ENCODE measurements at regions not wholly inside any gene's neighbourhood (a gene's known extent, or its start where the extent isn't known, plus 50 kb on each side); places are given as distances from the start of the nearest gene placed in this dataset.
"Not testable (repeated sequence)": the region's sequence is repeated elsewhere in the genome, so short reads cannot be mapped to it uniquely, and the experiment has no call there.

GRCh38 chr16:29288711-29289474 is 117.6 kb downstream of the NPIPB11 start:
- DNase-seq (ENCODE audit: low spot score); intact Hi-C loops (cut with DNase I): not testable (repeated sequence)
- ATAC-seq: peak; percentile 66

GRCh38 chr16:29287871-29288535 is 118.5 kb downstream of the NPIPB11 start:
- DNase-seq (ENCODE audit: low spot score); intact Hi-C loops (cut with DNase I): not testable (repeated sequence)
- ATAC-seq: peak; percentile 39

GRCh38 chr16:29287246-29287645 is 119.3 kb downstream of the NPIPB11 start:
- ATAC-seq; intact Hi-C loops (cut with DNase I); DNase-seq (ENCODE audit: low spot score): not testable (repeated sequence)

GRCh38 chr16:29286796-29287195 is 119.7 kb downstream of the NPIPB11 start:
- ATAC-seq; DNase-seq (ENCODE audit: low spot score); intact Hi-C loops (cut with DNase I): not testable (repeated sequence)

DNA sequence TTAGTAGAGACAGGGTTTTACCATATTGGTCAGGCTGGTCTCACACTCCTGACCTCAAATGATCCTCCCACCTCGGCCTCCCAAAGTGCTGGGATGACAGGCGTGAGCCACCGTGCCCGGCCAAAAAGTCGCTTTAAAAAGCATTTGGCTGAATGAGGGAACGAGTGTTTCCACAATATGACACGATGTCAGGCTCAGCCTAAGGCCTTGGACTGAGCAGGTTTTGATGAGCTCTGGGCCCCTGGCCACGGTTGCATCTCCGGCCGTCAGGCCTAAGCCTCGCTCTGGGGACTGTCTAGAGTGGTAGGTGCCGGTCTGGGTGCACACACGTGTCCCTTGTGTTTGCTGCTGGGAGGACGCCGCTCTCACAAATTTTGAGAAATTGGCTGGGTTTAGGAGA is 120.3 kb downstream of the NPIPB11 start:
- DNase-seq (ENCODE audit: low spot score); ATAC-seq; intact Hi-C loops (cut with DNase I): not testable (repeated sequence)

- ATAC-seq: peak; percentile 31
- DNase-seq (ENCODE audit: low spot score); intact Hi-C loops (cut with DNase I): not testable (repeated sequence)
These were observed 121.2 kb downstream of the NPIPB11 start for GRCh38 chr16:29285151-29285885.

DNA sequence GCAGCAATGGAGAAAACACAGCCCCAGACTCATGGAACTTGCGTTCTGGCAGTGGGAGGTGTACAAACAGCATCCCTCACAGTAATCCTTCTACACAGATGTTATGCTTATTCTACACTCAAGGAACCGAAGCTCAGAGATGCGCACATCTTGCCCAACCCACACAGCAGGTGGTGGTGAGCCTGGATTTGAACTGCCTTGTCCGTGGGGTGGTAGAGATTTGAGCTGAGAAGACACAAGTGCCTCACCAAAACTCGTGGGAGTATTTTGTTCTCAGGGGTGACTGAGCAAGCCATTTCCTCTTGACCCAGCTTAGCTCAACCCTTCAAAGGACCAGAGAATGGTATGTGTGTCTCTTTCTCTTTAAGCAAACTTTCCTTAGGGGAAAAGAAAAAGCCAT is 121.8 kb downstream of the NPIPB11 start:
- intact Hi-C loops (cut with DNase I); DNase-seq (ENCODE audit: low spot score): not testable (repeated sequence)
- ATAC-seq: peak; percentile 1

DNA sequence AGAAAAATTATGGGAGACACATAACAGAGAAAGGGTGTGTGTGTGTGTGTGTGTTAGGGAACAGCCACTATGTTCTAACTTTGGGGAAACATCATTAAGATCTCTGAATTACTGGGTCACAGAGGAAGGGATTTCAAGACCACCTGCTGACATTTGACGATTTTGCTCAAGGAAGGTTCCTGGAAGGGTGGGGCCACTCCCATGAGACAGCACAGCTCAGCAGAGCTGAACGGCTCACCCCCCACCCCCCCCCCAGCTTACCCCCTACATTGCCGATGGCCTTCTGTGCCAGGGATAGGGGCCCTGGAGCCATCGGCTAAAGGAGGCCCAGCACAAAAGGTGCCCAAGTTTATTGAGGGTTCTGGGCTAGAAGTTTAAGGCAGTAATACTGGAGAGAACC is 122.4 kb downstream of the NPIPB11 start:
- DNase-seq (ENCODE audit: low spot score); ATAC-seq; intact Hi-C loops (cut with DNase I): not testable (repeated sequence)

DNA sequence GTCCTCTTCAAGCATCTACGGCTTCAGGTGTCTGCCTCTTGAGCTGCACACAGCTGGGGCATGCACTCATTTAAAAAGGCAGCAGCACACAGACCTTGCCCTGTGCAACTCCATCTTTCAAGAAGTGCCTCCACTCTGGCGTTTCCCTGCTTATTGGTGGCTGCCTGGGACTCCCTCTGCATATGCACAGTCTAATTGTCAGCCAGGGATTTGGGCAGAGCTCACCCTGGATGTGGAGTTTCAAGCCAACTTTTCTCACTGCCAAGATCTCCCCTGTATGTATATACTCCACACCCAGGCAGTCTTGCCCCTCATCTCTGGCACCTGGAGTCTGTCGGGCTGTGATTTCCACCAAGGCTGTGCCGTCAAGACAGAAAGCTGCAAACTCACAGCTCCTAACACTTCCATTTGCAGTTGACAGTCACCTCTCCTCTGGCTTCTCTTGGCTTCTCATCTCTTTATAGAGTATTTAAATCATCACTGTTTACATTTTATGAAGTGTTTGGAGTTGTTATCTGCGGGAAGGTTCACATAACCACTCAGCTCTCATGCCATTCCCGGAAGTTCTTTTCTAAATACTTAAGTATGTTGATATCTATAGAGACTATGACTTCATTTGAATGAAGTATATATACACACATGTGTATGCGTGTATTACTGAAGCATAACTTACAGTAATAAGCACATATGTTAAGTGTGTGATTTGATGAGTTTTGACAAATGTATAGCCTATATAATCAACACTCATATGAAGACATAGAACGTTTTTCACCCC is 128.2 kb downstream of the NPIPB11 start:
- ATAC-seq; DNase-seq (ENCODE audit: low spot score); intact Hi-C loops (cut with DNase I): not testable (repeated sequence)

GRCh38 chr16:29276446-29276845 is 130.1 kb downstream of the NPIPB11 start:
- DNase-seq (ENCODE audit: low spot score); ATAC-seq; intact Hi-C loops (cut with DNase I): not testable (repeated sequence)

GRCh38 chr16:29274055-29275035 is 132.2 kb downstream of the NPIPB11 start:
- intact Hi-C loops (cut with DNase I); DNase-seq (ENCODE audit: low spot score): not testable (repeated sequence)
- ATAC-seq: peak; percentile 28

DNA sequence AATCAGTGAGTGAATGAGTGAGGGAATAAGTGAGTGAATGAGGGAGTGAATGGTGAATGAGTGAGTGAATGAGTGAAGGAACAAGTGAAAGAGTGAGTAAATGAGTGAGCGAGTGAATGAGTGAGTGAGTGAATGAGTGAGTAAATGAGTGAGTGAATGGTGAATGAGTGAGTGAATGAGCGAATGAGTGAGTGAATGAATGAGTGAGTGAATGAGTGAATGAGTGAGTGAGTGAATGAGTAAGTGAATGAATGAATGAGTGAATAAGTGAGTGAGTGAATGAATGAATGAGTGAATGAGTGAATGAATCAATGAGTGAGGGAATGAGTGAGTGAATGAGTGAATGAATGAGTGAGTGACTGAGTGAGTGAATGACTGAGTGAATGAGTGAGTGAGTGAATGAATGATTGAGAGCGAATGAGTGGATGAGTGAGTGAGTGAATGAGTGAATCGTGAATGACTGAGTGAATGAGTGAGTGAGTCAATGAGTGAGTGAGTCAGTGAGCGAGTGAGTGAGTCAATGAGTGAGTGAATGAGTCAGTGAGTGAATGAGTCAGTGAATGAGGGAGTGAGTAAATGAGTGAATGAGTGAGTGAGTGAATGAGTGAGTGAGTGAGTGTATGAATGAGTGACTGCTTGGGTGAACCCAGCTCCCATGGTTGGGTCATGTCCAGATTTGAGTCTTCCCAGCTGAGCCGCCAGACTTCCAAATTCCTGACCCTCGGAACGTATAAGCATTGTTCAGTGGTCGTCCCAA is 133.0 kb downstream of the NPIPB11 start:
- ATAC-seq: peak; percentile 20
- DNase-seq (ENCODE audit: low spot score); intact Hi-C loops (cut with DNase I): not testable (repeated sequence)

DNA sequence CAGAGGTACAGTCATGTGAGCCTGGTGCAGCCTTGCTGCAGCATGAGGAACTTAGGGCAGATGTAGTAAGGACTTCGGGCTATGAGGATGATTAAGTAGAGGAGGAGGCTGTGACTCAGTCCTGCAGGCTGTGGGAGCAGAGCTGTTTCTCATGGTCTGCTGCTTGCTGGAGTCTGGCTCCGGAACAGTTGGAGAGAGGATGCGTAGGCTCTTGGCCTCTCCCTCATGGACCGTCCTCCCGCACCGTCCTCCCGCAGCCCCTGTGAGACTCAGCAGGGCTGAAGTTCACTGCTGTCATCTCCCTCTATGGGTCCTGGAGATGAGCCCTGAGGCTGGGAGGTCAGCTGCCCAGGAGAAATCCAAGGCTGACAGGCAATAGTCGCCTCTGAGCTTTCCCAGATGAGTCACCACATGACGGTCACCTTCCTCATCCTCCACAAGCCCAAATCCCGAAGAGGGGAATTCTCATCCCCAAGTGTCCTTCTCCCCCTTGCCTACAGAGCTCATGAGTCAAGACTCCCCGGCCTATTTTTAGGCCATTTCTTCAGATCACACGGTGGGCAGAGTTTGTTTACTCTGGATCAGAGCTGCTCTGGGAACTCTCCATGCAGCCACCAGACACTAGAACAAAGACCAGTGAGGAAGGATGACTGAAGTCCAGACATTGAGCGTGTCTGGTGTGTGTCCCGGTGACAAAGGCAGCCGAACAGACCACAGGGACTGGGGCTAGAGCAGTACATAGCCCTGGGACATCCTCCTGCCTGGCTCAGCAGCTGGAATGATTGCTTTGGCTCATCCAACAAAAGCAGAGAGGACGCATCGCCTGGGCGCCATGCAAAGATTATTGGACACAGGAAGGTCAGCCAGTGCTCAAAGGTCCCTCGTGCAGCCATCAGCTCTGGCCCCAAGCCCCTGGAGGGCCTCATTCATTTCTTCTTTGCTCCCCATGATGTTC is 134.5 kb downstream of the NPIPB11 start:
- DNase-seq (ENCODE audit: low spot score); intact Hi-C loops (cut with DNase I): not testable (repeated sequence)

DNA sequence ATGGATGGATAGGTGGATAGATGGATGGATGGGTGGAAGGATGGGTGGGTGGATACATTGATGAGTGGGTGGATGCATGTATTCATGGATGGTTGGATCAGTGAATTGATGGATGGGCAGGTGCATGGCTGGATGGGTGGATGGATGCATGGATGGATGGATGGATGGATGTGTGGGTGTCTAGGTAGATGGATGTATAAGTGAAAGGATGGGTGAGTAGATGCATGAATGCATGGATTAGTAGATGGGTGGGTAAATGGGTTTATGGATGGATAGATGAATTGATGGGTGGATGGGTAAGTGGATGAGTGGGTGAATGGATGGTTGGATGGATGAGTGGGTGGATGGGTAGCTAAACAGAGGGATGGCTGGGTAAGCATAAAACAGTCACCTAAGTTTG is 135.6 kb downstream of the NPIPB11 start:
- intact Hi-C loops (cut with DNase I); ATAC-seq; DNase-seq (ENCODE audit: low spot score): not testable (repeated sequence)

More for the DNA sequence above, 134.5 kb downstream of the NPIPB11 start:
- ATAC-seq: peak; percentile 78

DNA sequence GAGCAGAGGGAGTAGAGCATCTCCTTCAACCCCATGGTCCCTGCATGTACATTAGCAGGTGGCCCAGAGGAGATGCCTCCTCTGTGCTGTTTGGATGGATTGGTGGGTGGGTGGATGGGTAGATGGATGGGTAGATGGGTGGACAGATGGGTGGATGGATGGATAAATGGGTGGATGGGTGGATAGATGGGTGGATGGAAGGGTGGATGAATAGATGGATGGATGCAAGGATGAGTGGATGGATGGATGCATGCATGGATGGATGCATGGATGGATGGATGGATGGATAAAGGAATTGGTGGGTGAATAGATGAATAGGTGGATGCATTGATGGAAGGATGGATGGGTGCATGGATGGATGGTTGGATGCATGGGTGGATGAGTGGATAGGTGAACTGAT is 136.5 kb downstream of the NPIPB11 start:
- DNase-seq (ENCODE audit: low spot score); intact Hi-C loops (cut with DNase I); ATAC-seq: not testable (repeated sequence)

Data from sciatic nerve (tissue), 2 donors.